GM04504 (cell line): ENCODE measurements at regions not wholly inside any gene's neighbourhood (a gene's known extent, or its start where the extent isn't known, plus 50 kb on each side); places are given as distances from the start of the nearest gene placed in this dataset.
A peak's percentile ranks its signal among the peaks of the same experiment; 100 is the strongest.
"Not testable (repeated sequence)": the region's sequence is repeated elsewhere in the genome, so short reads cannot be mapped to it uniquely, and the experiment has no call there.

Source experiments
- DNase-seq: peaks from one replicate; pipeline ENCODE4 v3.0.0-alpha.2; 2012; ENCODE audit warnings: low read depth

GRCh38 chr5:145658435-145658834, 176.7 kb downstream of the PRELID2 start:
- DNase-seq: no peak

GRCh38 chr5:145652700-145653099, 182.4 kb downstream of the PRELID2 start:
- not testable (repeated sequence) for DNase-seq

- not testable (repeated sequence) for DNase-seq
These were observed 188.0 kb downstream of the PRELID2 start for GRCh38 chr5:145647137-145647536.

DNA sequence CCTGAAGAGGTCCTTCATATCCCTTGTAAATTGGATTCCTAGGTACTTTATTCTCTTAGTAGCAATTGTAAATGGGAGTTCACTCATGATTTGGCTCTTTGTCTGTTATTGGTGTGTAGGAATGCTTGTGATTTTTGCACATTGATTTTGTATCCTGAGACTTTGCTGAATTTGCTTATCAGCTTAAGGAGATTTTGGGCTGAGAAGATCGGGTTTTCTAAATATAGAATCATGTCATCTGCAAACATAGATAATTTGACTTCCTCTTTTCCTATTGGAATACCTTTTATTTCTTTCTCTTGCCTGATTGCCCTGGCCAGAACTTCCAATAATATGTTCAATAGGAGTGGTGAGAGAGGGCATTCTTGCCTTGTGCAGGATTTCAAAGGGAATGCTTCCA, 191.9 kb downstream of the PRELID2 start:
- DNase-seq: not testable (repeated sequence)

DNA sequence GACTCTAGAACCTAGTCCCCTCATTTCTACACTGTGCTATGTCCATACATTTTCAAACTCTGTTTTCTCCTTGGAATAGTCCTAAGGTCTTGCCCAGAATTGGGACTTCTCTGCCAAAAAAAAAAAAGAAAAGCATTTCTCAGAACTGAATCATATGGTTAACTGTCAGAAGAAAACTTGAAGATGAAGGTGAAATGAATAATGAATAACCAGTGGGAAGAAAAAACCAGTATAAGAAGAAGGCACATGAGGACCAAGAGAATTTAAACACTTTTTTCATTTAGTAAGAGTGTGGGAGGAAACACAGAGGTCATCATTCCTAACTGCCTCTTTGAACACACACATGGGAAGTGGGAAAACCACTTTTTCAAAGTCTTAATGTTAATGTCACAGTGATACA, 197.7 kb downstream of the PRELID2 start:
- DNase-seq: peak; percentile 24

DNA sequence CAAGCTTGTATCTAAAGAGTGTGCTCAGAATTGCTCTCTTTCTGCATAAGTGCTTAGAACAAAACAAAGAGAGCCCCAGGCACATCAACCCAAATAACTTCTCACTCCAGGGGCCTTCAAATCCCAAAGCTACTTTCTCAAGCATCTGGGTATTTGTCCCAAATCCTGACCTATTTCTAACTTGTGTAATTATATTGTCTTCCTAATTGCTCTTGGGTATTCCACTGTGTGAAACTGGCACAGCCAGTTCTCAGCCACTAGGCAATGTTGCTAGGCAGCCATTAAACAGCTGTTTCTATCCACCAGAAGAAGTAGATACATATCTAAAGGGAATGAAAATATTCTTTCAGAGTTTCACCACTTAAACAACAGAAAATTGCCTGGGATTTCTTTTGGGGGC, 198.8 kb downstream of the PRELID2 start:
- DNase-seq: no peak

DNA sequence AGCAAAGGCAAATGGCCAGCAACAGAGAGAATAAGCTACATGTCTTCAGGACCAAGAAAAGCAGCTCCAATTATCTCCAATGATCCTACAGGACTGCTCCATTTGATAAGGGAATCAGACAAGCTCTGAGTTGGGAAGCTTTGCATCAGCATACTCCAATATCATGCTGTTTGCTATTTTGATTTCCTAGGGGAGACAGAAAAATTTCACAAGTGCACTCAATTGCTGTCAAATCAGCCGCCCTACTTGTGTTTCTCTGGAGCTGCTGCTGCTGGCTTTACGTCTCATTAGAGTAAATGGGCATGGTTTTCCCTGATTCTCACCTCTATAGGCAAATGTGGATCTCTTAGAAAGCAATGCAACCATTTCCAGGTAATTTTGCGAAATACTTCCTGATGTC, 201.7 kb downstream of the PRELID2 start:
- DNase-seq: no peak

DNA sequence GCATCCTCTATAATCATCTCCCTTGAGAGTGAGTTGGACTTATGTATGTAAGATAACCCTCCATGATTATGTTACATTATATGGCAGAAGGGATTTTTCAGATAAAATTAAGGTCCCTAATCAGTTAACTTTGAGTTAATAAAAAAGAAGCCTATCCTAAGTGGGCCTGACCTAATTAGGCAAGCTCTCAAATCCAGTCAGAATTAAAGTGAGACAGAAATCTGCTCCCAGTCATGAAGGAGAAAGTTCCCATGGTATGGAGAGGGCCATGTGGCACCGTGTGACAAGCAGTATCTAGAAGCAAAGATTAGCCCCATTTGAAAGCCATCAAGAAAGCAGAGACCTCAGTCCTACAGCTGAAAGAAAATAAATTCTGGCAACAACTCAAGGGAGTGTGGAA, 202.4 kb downstream of the PRELID2 start:
- no peak for DNase-seq

DNA sequence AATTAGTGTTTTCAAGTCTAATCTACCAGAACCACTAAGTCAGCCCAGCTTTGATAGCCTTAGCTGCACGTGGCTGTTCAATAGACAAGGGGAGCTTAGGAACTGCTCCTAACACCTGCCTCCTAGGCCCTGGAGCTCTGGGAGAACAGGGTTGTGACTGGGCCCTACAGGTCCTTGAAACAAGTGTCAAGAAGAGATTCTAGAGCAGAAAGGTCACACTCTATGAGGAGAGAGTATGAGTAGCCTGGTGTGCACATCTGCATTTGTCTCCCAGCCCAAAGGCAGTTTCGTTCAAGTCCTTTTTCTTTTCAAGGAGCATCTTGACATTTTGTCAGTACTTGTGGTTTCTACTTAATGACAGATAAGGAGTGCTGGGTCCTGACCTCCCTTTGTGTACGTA, 206.1 kb downstream of the PRELID2 start:
- DNase-seq: no peak

DNA sequence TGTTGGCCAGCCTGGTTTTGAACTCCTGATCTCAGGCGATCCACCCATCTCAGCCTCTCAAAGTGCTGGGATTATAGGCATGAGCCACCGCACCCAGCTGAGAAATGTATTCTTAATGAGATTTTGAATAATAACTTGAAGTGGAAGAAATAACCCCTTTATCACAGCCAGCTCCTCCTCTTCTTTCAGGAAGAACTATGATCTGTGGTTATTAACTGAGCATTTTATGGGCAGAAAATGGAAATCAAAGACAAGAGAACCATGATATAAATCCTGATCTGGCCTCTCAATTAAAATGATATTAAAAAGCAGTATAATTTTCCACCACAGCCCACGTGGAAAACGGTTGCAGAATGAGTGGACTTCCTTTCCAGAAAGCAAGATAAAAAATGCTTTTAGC, 206.6 kb downstream of the PRELID2 start:
- no peak for DNase-seq

GRCh38 chr5:145619806-145620310, 215.3 kb downstream of the PRELID2 start:
- no peak for DNase-seq

DNA sequence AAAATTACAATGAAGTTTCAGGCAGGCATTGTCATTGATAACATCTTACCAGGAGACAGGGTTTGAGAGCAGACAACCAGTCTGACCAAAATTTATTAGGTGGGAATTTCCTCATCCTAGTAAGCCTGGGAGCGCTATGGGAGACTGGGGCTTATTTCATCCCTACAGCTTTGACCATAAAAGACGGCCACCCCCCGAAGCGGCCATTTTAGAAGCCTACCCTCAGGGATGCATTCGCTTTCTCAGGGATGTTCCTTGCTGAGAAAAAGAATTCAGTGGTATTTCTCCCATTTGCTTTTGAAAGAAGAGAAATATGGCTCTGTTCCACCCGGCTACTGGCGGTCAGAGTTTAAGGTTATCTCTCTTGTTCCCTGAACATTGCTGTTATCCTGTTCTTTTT, 218.4 kb downstream of the PRELID2 start:
- DNase-seq: not testable (repeated sequence)

- no peak for DNase-seq
These were observed 236.2 kb downstream of the PRELID2 start for GRCh38 chr5:145598983-145599382.

- DNase-seq: no peak
These were observed 237.0 kb downstream of the PRELID2 start for GRCh38 chr5:145598184-145598583.

GRCh38 chr5:145591578-145591977, 243.6 kb downstream of the PRELID2 start:
- no peak for DNase-seq

DNA sequence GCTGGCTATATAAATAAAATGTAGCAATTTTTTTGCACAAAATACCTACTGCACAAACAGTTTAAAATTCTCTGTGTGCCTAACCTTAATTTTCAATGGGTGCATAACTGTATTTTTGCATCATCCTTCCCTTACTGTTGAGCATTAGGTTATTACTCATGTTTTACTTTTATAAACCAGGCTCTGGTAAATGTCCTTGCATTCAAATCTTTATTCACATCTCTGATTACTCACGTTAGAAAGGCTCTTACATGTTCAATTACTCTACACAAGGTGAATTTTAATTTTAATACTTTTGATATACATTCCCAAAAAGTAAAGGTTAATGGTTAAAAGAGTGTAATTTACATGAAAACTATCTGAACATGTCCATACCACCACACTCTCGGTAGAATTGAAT, 246.1 kb downstream of the PRELID2 start:
- no peak for DNase-seq

- no peak for DNase-seq
These were observed 246.6 kb downstream of the PRELID2 start for GRCh38 chr5:145588558-145588957.

DNA sequence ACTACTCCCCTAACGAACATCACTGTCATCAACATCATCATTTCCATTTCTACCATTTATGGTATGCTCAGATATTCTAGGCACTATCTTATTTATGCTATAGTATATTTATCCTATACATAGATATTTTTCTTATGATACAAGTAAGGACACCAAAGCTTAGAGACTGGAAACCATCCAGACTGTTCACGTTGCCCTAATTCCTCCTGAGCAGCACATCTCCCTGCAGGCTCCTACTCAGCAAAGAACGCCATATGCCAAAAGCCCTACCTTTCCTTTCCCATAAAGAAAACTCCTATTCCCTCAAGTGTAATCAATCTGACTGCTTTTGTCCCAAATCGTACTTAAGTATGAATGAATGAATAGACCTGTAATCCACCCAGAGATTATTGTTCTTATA, 247.0 kb downstream of the PRELID2 start:
- no peak for DNase-seq

DNA sequence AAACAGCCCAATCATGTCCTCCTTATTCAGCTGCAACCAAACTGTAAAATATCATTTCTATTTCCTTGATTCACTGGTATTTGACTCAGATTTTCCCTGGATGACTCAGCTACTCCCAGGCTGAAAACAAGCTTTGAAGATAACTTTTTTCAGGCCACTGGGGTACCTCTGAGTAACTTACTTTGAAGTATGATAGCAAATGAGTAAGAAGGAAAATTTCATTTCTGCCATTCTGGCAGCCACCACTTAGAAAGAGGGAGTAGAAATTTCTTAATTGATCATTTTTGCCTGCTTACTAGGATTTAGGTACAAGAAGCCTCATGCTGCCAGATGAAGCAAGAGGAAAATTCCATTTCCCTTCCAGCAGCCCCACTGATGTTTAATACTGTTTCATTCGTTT, 247.4 kb downstream of the PRELID2 start:
- DNase-seq: peak; percentile 55

DNA sequence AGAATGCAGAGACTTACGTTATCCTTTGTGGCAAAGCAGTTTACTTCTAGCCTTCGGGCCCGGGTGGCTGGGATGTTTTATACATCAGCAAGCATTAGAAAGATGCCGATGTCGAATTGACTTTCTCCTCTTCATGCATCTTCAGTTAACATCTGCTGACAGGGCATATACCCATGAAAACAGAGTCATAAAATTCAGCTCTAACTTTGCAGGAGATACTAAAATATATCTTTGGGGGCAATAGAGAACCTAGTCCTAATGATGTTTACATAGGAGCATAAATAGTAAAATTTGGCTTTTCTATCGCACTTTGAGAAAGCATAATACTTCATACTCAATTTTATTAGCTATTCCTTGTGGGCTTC, 247.9 kb downstream of the PRELID2 start:
- no peak for DNase-seq

DNA sequence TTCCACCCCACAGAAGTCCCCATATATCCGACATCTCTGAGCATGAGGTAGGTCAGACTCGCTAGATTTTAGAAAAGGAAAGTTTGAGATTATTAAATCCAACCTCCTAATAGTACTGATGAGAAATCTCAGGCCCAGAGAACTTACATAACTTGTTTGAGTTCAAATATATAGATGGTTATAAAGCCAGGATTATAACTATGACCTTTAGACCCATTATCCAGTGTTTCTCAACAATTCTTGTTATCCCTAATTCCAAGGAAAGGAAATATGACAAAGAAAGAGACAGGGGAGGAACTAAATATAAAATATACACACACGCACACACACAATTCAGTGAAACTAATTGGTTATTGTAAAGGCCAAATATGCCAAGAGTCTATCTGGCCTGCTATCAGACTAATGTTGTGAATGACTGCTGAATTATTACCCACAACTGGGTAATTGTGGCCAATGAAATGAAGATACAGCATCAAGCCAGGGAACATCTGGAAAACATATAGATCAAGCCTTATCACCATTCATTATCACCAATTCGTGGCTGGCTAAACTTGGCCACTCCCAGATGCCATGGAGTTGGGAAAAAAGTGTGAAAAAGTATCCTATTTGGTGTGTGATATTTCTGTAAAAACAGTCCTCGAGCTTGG, 248.4 kb downstream of the PRELID2 start:
- no peak for DNase-seq

DNA sequence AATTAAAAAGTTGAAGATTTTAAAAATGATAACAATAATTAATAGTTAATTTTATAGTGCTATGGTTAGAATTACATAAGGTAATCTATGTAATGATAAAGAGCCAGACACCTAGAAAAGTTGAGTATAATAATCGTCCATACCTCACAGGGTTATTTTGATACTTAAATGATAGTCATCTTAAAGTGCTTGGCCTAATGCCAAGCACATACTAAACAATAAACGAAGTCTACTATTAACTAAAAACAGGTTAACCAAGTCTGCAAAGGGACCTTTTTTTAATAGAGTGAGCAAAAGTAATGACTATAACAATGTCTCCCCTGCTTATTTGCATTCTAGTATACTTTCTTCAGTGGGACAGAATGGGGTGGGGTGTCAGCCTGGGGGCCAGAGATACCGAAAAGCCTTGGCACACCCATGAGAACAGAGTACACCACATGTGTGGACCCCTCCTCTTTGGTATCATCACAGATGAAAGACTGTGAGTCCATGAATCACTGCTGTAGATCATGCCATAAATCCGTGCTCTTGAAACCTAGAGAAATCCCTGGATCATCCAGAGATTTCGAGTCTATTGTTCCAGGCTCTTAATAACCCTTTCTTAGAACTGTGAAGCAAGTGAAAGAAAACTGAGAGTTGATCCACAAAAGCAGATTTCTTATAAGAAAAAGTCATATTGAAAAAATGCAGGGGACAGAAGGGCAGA, 249.5 kb downstream of the PRELID2 start:
- DNase-seq: no peak

GRCh38 chr5:145579301-145579700, 255.8 kb downstream of the PRELID2 start:
- DNase-seq: no peak
